ENCODE measurements at regions not wholly inside any gene's neighbourhood (a gene's known extent, or its start where the extent isn't known, plus 50 kb on each side); places are given as distances from the start of the nearest gene placed in this dataset.

DNA sequence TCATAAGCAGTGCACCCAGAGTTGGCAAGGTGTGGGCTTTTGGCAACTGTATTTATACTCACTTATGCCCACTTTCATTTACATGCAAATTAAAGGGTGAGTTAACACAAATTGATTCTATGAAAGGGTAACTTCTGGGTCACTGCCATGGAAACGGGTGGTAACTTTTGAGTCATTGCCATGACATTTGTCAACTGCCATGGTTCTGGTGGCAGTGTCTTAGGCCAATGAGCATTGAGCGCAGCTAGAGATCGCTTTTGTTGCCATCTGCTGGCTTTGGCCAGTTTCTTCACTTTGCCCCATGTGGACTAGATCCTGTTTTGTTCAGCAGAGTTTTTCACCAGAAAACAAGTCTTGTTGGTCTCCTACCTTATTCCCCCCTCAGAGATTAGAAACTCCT is 170.8 kb upstream of the NUDT6 start:
- no peak for DNase-seq

DNA sequence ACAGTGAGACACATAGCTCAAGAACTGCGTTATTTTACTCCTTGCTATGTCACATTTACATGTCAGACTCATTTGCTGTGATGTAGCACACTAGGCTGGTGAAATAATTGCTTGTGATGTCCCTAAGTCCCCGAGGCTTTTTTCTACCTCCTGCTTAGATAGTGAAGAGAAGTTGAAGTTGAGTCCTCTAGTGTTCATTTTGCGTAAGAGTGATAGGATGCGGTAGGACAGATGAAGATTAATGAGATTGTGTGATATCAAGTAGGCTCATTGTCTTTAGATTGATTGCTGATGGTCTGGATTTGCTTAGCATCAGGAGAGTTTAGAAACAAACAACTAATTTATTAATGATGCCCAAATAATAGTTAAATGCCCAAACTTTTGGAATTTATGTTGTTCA is 173.6 kb upstream of the NUDT6 start:
- no peak for DNase-seq

DNA sequence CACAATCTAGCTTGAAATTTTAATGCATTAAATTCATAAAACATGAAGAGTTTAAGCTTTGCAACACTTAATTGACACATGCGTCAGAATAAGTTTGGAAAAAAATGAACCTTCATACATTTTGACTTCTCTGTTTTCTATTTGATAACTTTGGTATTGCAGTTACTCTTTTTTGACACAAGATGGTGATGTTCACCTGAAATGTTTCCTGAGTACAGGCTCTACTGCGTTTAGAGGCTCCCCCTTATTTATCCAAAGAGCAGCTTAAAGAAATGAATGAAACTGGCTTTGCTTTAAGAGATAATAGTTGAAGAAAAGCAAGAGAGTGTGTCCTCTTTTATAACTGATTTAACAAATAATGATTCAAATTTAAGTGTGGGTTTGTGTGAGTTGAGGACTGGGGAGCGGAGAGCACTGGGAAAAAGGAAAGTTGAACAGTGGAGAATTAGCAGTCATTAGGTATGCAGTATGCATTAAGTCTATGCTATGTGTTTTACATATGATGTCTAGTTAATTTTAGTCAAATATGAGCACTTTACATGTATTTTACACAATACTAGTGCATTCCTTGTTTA is 180.6 kb upstream of the NUDT6 start:
- DNase-seq: no peak

DNA sequence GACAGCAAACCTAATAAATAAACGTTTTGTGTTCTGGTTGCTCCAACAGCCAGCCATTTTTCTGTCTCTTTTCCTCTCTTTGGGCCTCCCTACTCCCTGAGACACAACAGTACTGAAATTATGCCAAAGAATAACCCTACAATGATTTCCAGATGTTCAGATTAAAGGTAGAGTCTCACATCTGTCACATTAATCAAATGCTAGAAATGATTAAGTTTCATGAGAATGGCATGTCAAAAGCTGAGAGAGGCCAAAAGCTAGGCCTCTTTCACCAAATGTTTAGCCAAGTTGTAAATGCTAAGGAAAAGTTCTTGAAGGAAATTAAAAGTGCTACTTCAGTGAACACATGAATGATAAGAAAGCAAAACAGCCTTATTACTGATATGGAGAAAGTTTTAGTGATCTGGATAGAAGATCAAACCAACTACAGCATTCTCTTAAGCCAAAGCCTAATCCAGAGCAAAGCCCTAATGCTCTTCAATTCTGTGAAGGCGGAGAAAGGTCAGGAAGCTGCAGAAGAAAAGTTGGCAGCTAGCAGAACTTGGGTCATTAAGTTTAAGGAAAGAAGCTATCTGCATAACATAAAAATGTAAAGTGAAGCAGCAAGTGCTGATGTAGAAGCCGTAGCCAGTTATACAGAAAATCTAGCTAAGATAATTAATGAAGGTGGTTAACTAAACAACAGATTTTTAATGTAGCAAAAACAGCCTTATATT is 182.1 kb upstream of the NUDT6 start:
- no peak for DNase-seq

DNA sequence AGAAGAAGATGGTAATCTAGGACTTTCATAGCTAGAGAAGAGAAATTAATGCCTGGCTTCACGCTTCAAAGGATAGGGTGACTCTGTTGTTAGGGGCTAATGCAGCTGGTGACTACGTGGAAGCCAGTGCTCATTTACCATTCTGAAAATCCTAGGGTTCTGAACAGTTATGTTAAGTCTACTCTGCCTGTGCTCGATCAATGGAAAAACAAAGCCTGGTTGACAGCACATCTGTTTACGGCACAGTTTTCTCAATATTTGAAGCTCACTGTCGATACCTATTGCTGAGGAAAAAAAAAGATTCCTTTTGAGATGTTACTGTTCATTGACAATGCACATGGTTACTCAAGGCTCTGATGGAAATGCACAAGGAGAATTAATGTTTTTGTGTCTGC is 182.6 kb upstream of the NUDT6 start:
- DNase-seq: no peak

DNA sequence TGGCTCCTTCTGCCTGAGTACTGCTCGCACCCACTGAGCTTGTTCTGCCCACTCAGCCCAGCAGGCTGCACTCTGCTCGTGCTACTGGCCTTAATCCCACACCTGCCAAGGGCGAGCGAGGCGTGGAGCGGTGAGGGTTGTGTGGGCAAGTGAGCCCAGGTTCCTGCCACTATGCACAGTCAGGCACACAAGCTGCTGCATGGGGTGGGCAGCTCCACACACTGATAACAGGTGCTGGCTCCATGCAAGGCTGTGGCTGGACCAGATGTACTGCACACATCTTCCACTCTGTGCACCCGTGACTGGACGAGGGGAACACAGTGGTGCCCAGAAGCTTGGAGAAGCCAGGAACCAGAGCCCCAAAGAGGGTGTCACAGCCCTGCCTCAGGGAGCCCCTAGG is 184.3 kb upstream of the NUDT6 start:
- no peak for DNase-seq

DNA sequence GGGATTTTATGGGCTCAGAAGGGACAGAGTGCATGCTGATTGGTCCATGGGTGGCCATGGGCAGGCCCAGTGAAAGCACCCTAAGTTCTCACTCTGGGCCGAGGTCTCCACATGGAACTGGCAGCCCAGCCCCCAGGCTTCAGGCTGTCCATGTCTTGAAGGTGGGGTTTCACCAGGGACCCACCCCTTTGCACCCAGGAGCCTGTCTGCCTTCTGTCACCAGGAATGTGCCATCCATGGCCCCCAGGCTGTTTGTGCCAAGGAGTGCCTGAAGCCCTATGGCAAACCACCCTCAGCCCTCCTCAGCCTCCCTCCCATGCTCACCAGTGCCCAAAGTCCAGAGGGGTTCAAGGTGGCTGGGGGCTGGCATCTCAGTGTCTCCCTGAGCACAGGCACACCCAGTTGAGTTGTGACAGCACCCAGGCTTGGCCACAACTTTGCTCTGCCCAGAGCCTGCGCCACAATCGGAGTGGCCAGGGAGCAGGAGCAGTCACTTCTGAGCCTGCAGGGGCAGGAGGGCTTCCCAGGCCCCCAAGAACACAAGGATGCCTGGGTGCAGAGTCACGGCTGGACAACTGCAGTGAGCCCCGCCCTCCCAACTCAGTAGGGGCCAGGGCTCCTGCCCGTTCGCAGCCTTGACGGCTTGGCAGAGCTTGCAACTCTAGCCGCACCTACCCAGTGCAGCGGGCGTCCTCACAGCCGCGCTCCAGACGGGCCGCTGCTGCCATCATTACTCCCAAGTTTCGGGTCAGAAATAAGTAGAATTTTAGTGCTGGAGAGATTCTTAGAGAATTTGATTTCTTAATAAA is 185.3 kb upstream of the NUDT6 start:
- DNase-seq: no peak

DNA sequence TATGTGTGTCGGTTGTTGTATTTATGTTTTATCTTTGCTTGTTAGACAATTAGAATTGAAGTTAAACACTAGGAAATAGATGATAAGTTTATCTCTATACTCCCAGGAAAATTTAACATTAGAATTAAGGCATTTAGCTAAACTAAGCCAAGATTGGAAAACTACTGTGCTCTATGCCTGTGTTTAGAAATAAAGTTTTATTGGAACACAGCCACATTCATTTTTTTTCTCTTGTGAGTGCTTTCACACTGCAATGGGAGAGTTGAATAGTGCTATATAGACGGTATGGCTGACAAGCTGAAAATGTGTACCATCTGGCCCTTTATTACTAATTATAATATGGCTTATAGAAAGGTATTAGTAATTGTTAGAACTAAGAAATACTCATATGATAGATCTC is 186.7 kb upstream of the NUDT6 start:
- DNase-seq: no peak

DNA sequence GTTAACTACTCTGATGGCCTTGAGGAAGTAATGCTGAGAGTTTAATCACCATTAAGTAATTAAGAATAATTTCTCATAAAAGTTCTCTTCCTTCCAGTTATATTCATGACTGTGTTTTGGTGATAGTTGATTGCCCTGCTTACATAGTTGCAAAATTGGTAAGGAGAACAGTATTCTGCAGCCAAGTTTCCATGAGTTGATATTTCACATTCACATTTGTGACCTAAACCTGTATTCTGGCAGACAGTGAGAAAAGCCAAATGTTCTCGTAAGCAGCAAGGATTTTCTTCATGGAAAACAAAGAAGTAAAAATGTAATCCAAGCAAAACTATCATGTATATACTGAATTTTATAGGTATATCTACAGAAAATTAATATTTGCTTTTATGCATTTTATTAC is 187.8 kb upstream of the NUDT6 start:
- no peak for DNase-seq

DNA sequence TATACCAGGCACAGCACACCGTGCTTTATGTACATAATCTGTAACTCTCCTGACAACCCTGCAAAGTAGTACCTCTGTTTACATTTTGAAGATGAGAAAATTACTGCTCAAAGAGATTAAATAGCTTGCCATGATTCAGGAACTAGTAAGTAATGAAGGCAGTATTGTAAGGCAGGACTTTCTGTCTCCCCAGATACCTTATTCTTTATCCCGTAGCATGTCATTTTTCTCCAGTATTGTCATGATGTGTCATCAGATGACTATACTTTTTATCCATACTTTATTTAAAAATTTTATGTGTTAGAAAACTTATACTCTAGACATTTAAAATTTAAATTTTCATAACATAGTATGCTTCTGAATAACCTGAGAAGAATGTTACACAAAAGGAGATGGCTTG is 188.3 kb upstream of the NUDT6 start:
- no peak for DNase-seq

DNA sequence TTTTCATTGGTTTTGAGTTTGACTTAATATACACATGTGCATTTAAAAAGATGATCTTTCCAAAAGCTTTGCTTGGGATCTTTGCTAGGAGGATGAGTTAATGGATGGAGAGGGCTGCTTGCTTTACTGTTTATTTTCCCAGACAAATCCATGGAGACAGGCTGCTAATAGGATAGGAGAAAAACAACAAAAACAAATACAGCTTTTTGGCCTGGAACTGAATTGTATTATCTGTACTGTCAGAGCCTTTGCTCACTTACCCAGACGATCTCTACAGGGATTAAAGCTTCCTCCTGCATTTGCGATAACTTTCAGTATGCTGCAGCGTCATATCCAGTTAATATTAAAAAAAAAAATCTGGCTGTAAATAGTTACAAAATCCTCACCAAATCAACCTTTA is 190.8 kb upstream of the NUDT6 start:
- DNase-seq: no peak

DNA sequence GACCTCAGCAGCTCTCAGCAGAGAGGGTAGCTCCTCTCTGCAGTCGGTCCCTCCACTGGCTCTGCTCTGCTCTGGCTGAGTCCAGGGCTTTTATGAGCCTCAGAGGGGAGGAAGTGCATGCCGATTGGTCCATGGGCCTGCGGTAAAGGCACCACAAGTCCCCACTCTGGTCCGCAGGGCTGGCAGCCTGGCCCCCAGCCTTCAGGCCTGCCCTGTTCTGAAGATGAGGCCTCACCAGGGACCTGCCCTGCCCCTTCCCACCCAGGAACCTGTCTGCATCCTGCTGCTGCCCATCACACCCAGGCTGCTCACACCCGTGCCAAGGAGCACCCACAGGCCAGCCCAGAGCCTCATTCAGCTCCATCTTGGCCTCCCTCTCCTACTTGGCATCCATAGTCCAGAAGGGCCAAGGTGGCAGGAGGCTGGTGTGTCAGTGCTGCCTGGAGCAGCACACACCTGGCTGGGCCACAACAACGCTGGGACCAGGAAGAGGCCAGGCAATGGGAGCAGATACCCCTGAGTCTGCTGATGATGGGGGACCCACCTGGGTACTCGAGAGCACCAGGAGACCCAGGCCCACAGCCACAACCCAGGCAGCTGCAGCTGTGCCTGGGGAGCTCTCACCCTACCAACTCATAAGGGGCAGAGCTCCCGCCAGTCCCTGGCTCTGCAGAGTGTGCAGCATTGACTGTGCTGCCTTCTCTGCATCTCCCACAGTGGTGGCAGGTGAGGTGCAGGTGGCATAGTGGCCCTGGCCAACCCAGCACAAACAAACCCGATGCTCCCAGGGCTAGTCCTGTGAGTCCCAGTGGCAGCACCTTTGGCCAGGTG is 191.9 kb upstream of the NUDT6 start:
- no peak for DNase-seq

DNA sequence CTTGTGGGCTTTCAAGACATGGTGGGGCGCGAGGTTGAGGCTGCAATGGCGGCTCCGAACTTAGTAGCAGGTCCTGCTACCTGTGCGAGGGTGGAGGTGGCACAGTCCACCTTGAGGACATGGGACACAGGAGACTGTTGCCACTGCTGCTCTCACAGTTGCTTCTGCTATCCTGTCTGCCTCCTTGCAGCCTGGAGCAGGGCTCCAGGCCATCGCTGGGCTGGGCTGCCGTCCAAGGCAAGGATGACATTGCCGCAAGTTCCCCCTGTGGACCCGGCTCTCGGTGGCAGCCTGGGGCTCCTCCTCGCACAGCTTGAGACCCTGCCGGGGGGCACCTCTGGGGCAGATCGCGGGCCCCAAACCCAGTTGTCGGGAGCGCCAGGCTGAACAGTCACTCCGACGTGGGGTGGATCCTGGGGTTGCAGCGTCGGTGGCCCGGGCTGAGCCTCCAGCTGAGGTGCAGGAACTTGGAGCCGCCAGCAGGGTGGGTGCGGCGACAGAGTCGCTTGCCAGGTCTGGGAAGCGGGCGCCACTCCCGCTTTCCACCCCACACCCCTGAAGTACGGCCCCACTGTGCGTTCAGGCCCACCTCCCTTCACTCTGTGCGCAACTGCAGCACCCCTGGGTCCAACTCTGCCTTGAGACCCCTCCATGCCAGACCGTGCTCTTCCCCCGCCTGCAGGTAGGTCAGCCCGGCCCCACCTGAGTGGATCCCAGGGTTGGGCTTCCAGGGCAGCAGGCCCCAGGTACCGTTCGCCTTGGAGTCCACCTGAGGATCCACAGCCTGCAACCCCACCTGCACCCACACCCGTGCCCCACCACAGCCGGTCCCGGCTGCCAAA is 192.7 kb upstream of the NUDT6 start:
- no peak for DNase-seq

DNA sequence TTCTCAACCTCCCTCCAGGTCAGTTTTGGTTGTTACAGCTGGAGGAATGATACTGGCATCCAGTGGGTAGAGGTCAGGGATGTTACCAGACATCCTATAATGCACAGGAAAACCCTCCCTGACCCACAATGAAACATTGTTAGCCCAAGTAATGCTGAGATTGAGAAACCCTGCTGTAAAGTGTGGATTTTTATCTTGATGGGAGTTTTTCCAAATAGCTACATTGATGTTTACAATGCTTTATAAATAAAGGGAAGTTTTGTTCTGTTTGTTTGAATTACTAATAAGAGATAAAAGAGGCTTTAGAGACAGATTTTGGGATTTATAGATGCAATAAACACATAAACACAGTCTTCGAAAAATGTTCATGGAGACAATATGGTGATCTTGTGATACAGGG is 194.0 kb upstream of the NUDT6 start:
- DNase-seq: no peak

DNA sequence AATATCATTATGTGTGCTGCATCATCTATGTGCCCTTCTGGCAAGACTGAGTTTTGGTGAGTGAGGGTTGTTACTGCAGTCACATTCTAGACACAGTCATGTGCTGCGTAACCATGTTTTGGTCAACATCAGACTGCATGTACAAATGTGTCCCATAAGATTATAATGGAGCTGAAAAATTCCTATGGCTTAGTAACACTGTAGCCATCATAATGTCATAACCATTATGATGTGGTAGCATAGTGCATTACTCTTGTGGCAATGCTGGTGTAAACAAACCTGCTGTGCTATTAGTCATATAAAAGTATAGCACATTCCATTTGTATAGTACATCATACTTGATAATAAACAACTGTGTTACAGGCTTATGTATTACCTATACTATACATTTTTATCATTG is 198.1 kb upstream of the NUDT6 start:
- DNase-seq: no peak

DNA sequence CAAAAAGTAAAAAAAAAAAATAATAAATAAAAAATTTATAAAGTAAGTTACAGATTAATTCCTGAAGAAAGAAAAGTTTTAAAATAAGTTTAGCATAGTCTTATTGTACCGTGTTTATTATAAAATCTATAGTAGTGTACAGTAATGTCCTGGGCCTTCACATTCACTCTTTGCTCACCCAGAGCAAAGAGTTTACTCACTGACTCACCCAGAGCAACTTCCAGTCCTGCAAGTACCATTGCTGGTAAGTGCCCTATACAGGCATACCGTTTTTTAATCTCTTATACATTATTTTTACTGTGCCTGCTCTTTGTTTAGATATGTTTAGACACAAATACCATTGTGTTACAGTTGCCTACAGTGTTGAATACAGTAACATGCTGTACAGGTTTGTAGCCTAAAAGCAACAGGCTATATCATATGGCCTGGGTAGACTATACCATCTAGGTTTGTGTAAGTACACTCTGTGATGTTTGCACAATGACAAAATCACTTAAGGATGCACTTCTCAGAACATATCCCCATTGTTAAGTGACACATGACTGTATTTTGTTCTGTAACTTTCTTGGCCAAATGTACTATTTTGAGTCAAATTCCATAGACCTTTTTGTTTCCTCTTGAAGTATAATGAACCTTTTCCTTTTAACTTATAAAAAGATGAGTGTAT is 199.0 kb upstream of the NUDT6 start:
- DNase-seq: no peak

DNA sequence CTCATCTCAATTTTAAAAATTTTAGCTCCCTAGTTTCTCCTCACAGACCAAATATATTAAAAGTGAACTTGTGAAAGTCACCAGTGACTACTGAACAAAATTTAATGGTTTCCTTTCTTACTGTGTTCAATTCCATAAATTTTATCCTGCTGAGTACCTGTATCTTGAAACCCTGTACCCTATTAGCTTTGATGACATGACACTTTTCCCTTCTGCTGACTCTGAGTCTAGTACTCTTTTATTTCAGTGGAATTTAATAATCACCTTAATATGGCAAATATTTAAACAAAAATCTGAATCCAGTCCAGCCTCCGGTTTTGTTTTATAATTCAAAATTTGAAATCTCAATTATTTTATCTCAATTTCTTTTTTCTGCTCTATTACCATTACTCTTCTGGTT is 203.1 kb upstream of the NUDT6 start:
- no peak for DNase-seq

DNA sequence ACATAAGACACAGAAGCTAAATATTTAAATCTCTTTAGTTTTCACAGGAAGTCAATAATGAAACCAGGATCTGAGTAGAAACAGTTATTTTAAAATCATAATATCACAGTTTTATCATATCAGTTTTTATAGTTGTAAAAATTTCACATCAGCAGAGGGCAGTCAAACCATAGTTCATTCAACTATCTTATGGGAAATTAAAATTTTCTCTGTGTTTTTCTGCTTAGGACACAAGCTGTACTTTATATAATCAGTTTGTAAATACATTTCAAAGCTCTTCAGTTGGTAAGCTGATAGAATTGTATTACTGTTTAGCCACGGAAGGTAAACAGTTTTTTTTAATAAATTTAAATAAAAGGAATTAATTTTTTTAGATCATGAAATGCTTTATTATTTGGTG is 204.8 kb upstream of the NUDT6 start:
- DNase-seq: no peak

DNA sequence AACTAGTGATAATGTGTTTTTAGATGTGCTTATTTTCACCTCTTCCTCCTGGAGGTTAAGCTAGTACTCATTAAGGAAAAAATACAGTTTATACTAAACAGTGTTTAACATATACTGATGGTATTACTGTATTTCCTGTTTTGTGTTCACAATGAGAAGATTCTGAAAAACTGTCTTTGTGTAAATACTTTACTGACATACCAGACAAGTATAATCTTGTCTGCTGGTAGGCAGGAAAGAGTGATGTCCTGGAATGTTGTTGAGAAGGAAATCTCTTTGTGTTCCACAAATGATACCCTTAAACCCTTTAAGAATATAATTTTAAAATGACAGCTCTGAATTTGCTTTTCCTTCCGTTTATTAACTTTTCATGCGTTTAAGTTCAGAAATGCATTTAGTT is 205.5 kb upstream of the NUDT6 start:
- DNase-seq: no peak

DNA sequence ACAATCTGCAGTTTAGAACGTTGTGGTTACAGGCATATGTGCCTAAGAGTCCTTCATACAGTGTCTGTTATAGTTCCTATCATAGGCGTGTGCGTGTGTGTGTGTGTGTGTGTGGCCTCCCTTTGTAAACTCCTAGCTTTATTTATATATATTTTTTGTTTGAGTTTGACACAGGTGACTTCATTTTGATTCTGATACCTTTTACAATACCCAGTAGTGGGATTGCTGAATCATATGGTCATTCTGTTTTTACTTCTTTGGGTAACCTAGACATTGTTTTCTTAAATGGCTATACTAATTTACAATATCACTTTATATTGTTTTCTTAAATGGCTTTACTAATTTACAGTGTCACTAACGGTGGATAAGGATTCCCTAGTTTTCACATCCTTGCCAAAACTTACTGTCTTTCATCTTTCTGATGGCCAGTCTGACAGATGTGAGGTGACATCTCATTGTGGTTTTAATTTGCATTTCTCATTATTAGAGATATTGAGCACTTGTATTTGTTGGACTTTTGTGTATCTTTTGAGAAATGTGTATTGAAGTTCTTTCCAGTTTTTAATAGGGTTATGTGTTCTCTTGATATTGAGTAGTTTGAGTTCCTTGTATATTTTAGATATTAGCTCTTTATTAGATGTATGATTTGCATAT is 211.1 kb upstream of the NUDT6 start:
- DNase-seq: no peak

All from nucleus accumbens (tissue), 56 donors.